ENCODE measurements at regions not wholly inside any gene's neighbourhood (a gene's known extent, or its start where the extent isn't known, plus 50 kb on each side); places are given as distances from the start of the nearest gene placed in this dataset.

GRCh38 chr11:91241226-91241625 lies 983.4 kb upstream of the FAT3 start:
- H4K20me1 ChIP-seq (ENCODE audit: insufficient read depth, low read length) = no peaks in the 10 kb centered on the region
- no peaks in the 10 kb centered on the region for H3K36me3 ChIP-seq (replicated peaks; ENCODE audit: insufficient read depth, low read length)
- no peaks in the 10 kb centered on the region for H3F3A ChIP-seq (ENCODE audit: insufficient read depth, low read length)
- TF ChIP-seq CTCF (IDR thresholded peaks at IDR 0.05; ENCODE audit: low read length) (no peak), EZH2phosphoT487 (IDR thresholded peaks at IDR 0.05; ENCODE audit: low read length) (no peak), EZH2 (optimal IDR thresholded peaks at IDR 0.05; ENCODE audit: low read depth, low read length) (no peak)
- H3K4me2 ChIP-seq (ENCODE audit: low read depth, low read length) = no peak overlapping the region
- H3K4me3 ChIP-seq (ENCODE audit: low read length) = no peak overlapping the region
- H3K9me3 ChIP-seq (replicated peaks; ENCODE audit: insufficient read depth, low read length) = no peaks in the 10 kb centered on the region
- H3K79me2 ChIP-seq (ENCODE audit: low read length) = no peaks in the 10 kb centered on the region
- H2AFZ ChIP-seq (ENCODE audit: low read length) = no peak overlapping the region
- no peaks in the 10 kb centered on the region for H3K9me2 ChIP-seq (replicated peaks; ENCODE audit: insufficient read depth, low read length)
- no peaks in the 10 kb centered on the region for H3K27me3 ChIP-seq (replicated peaks; ENCODE audit: insufficient read depth, low read length)
- H3K4me1 ChIP-seq (ENCODE audit: low read length) = no peaks in the 10 kb centered on the region
- no peak overlapping the region for H3K9ac ChIP-seq (ENCODE audit: low read length)
- no peak for DNase-seq
- no peak overlapping the region for H3K27ac ChIP-seq (ENCODE audit: low read length)

GRCh38 chr11:91239359-91239758 lies 985.3 kb upstream of the FAT3 start:
- H3K4me2 ChIP-seq (ENCODE audit: low read depth, low read length) = no peak overlapping the region
- H3K79me2 ChIP-seq (ENCODE audit: low read length) = no peaks in the 10 kb centered on the region
- no peaks in the 10 kb centered on the region for H3K36me3 ChIP-seq (replicated peaks; ENCODE audit: insufficient read depth, low read length)
- no peak overlapping the region for H3K27ac ChIP-seq (ENCODE audit: low read length)
- peak; percentile 35 for DNase-seq
- H3K9me3 ChIP-seq (replicated peaks; ENCODE audit: insufficient read depth, low read length) = no peaks in the 10 kb centered on the region
- H3K9ac ChIP-seq (ENCODE audit: low read length) = no peak overlapping the region
- no peaks in the 10 kb centered on the region for H3K4me1 ChIP-seq (ENCODE audit: low read length)
- no peaks in the 10 kb centered on the region for H3F3A ChIP-seq (ENCODE audit: insufficient read depth, low read length)
- no peaks in the 10 kb centered on the region for H4K20me1 ChIP-seq (ENCODE audit: insufficient read depth, low read length)
- H3K4me3 ChIP-seq (ENCODE audit: low read length) = no peak overlapping the region
- TF ChIP-seq EZH2phosphoT487 (IDR thresholded peaks at IDR 0.05; ENCODE audit: low read length) = no peak
- TF ChIP-seq EZH2 (optimal IDR thresholded peaks at IDR 0.05; ENCODE audit: low read depth, low read length) = no peak
- TF ChIP-seq CTCF (IDR thresholded peaks at IDR 0.05; ENCODE audit: low read length) = no peak
- no peaks in the 10 kb centered on the region for H3K9me2 ChIP-seq (replicated peaks; ENCODE audit: insufficient read depth, low read length)
- H3K27me3 ChIP-seq (replicated peaks; ENCODE audit: insufficient read depth, low read length) = no peaks in the 10 kb centered on the region
- H2AFZ ChIP-seq (ENCODE audit: low read length) = no peak overlapping the region

DNA sequence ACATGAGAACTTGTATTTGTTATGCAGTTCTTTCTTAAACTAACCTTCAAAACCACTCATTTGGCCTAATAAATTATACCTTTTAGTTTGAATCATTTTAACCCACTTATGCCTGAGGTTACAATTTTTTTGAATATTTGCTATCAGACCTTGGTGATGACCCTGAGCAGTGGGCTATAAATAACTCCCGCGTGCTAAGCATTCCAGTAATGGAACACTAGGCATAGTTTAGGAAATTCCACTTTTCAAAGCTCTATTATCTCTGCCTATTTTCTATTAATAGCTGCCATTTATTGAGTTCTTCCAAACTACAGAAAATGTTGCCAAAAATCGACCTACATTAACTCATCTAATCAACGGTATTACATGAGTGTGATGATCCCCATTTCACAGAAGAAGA lies 993.4 kb upstream of the FAT3 start:
- no peak for TF ChIP-seq EZH2 (optimal IDR thresholded peaks at IDR 0.05; ENCODE audit: low read depth, low read length)
- no peak for TF ChIP-seq CTCF (IDR thresholded peaks at IDR 0.05; ENCODE audit: low read length)
- Histone ChIP-seq H3K4me3 (ENCODE audit: low read length) (no peak overlapping the region), H4K20me1 (ENCODE audit: insufficient read depth, low read length) (no peaks in the 10 kb centered on the region), H3K27me3 (replicated peaks; ENCODE audit: insufficient read depth, low read length) (no peaks in the 10 kb centered on the region), H3K4me2 (ENCODE audit: low read depth, low read length) (no peak overlapping the region), H3K79me2 (ENCODE audit: low read length) (no peaks in the 10 kb centered on the region), H2AFZ (ENCODE audit: low read length) (no peak overlapping the region), H3K9me3 (replicated peaks; ENCODE audit: insufficient read depth, low read length) (no peaks in the 10 kb centered on the region), H3K9ac (ENCODE audit: low read length) (no peak overlapping the region), H3K9me2 (replicated peaks; ENCODE audit: insufficient read depth, low read length) (no peaks in the 10 kb centered on the region), H3K27ac (ENCODE audit: low read length) (no peak overlapping the region), H3K36me3 (replicated peaks; ENCODE audit: insufficient read depth, low read length) (no peaks in the 10 kb centered on the region), H3K4me1 (ENCODE audit: low read length) (no peaks in the 10 kb centered on the region), H3F3A (ENCODE audit: insufficient read depth, low read length) (no peaks in the 10 kb centered on the region)
- no peak for DNase-seq
